HCT116 (cell line): ENCODE measurements at regions not wholly inside any gene's neighbourhood (a gene's known extent, or its start where the extent isn't known, plus 50 kb on each side); places are given as distances from the start of the nearest gene placed in this dataset.

Experiments
- CEBPB ChIP-seq: IDR thresholded peaks from 2 replicates; pipeline ENCODE4 v1.6.1; 2012; ENCODE audit warnings: low read depth
- EGR1 ChIP-seq: IDR thresholded peaks from 2 replicates; pipeline ENCODE4 v1.6.1; 2012; ENCODE audit warnings: low read depth
- ELF1 ChIP-seq: IDR thresholded peaks from 2 replicates; pipeline ENCODE4 v1.6.1; 2012; ENCODE audit warnings: low read depth, borderline replicate concordance
- EZH2 ChIP-seq: fragments of 200-600 bp; sonication (generic); IDR thresholded peaks from 2 replicates; pipeline ENCODE4 v1.6.1; 2017; ENCODE audit warnings: antibody characterized with exemption, mixed run types
- EZH2phosphoT487 ChIP-seq: fragments of 200-600 bp; IDR thresholded peaks from 2 replicates; pipeline ENCODE4 v1.6.1; 2018; ENCODE audit warnings: antibody characterized with exemption, borderline replicate concordance
- POLR2A ChIP-seq: IDR thresholded peaks from 2 replicates; pipeline ENCODE4 v1.7.0; 2011; ENCODE audit warnings: borderline replicate concordance; ENCODE audit not compliant: insufficient read depth, insufficient read length; ENCODE audit errors: extremely low read depth
- TCF7L2 ChIP-seq: IDR thresholded peaks from 2 replicates; pipeline ENCODE4 v1.7.0; 2011; ENCODE audit warnings: borderline replicate concordance, inconsistent platforms; ENCODE audit not compliant: insufficient read depth, insufficient read length; ENCODE audit errors: extremely low read depth
- ZFX ChIP-seq: fragments of 450-650 bp; IDR thresholded peaks from 2 replicates; pipeline ENCODE4 v1.6.1; 2017
- TF ChIP-seq, protein P1 (sequence below), 3 experiments: fragments of 200-600 bp in 1 of 3; sonication (generic) in 1 of 3; IDR thresholded peaks in 2 of 3; conservative IDR thresholded peaks in 1 of 3; 2 replicates each; pipeline ENCODE4 v1.5.1; 2012 to 2017; ENCODE audit warnings: low read depth in 2 of 3, low read length in 2 of 3, antibody characterized with exemption in 1 of 3, borderline replicate concordance in 1 of 3, control low read depth in 1 of 3, mild to moderate bottlenecking in 1 of 3, mixed read lengths in 1 of 3, mixed run types in 1 of 3, moderate library complexity in 1 of 3; ENCODE audit not compliant: insufficient read depth in 1 of 3
- TF ChIP-seq, protein P2 (sequence below): IDR thresholded peaks from 2 replicates; pipeline ENCODE4 v1.6.1; 2012
- TF ChIP-seq, protein P3 (sequence below): IDR thresholded peaks from 2 replicates; pipeline ENCODE4 v1.6.1; 2012; ENCODE audit warnings: low read depth

DNA sequence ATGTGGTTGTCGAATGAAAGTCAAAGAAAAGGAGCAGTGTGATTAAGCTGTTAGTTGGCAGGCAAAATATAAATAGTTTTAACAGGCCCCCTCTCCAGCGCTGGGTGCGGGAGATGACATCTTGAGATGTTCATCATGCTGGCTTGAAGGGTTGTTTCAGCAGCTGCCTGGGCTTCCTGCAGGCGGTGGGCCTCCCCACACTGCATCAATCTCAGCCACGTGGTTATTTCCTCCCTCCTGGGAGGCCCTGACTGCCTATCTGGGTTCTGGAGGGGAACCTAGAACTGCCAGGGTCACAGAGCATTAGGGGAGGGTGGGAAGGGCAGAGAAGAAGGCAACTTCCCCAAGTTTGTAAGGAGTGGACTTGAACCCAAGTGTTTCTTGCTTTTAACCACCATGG, 173.3 kb upstream of the SYT13 start:
- TF ChIP-seq, protein P1, sequence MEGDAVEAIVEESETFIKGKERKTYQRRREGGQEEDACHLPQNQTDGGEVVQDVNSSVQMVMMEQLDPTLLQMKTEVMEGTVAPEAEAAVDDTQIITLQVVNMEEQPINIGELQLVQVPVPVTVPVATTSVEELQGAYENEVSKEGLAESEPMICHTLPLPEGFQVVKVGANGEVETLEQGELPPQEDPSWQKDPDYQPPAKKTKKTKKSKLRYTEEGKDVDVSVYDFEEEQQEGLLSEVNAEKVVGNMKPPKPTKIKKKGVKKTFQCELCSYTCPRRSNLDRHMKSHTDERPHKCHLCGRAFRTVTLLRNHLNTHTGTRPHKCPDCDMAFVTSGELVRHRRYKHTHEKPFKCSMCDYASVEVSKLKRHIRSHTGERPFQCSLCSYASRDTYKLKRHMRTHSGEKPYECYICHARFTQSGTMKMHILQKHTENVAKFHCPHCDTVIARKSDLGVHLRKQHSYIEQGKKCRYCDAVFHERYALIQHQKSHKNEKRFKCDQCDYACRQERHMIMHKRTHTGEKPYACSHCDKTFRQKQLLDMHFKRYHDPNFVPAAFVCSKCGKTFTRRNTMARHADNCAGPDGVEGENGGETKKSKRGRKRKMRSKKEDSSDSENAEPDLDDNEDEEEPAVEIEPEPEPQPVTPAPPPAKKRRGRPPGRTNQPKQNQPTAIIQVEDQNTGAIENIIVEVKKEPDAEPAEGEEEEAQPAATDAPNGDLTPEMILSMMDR (IDR thresholded peaks at IDR 0.05 in 2 of 3, conservative IDR thresholded peaks at IDR 0.05 in 1 of 3; ENCODE audit: borderline replicate concordance in 1 of 3, insufficient read depth in 1 of 3, low read depth in 2 of 3, low read length in 2 of 3): no peak
- TF ChIP-seq ZFX (no peak), EGR1 (no peak), ELF1 (no peak), POLR2A (no peak), EZH2phosphoT487 (no peak), CEBPB (no peak), EZH2 (no peak), TCF7L2 (no peak)
- TF ChIP-seq, protein P2, sequence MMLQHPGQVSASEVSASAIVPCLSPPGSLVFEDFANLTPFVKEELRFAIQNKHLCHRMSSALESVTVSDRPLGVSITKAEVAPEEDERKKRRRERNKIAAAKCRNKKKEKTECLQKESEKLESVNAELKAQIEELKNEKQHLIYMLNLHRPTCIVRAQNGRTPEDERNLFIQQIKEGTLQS: no peak
- TF ChIP-seq, protein P3, sequence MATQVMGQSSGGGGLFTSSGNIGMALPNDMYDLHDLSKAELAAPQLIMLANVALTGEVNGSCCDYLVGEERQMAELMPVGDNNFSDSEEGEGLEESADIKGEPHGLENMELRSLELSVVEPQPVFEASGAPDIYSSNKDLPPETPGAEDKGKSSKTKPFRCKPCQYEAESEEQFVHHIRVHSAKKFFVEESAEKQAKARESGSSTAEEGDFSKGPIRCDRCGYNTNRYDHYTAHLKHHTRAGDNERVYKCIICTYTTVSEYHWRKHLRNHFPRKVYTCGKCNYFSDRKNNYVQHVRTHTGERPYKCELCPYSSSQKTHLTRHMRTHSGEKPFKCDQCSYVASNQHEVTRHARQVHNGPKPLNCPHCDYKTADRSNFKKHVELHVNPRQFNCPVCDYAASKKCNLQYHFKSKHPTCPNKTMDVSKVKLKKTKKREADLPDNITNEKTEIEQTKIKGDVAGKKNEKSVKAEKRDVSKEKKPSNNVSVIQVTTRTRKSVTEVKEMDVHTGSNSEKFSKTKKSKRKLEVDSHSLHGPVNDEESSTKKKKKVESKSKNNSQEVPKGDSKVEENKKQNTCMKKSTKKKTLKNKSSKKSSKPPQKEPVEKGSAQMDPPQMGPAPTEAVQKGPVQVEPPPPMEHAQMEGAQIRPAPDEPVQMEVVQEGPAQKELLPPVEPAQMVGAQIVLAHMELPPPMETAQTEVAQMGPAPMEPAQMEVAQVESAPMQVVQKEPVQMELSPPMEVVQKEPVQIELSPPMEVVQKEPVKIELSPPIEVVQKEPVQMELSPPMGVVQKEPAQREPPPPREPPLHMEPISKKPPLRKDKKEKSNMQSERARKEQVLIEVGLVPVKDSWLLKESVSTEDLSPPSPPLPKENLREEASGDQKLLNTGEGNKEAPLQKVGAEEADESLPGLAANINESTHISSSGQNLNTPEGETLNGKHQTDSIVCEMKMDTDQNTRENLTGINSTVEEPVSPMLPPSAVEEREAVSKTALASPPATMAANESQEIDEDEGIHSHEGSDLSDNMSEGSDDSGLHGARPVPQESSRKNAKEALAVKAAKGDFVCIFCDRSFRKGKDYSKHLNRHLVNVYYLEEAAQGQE: no peak
